NB4 (cell line): ENCODE measurements at regions not wholly inside any gene's neighbourhood (a gene's known extent, or its start where the extent isn't known, plus 50 kb on each side); places are given as distances from the start of the nearest gene placed in this dataset.

Experiments
- DNase-seq: peaks from one replicate; pipeline ENCODE4 v3.0.0; 2010; ENCODE audit warnings: low read depth
- H3K4me3 ChIP-seq: one replicate; pipeline ENCODE4 v1.5.1; 2011; ENCODE audit warnings: mild to moderate bottlenecking, low read depth, low read length, moderate library complexity
- MYC ChIP-seq: IDR thresholded peaks from 2 replicates; pipeline ENCODE4 v1.6.1; 2011; ENCODE audit warnings: low read depth, low read length
- POLR2A ChIP-seq: IDR thresholded peaks from 2 replicates; pipeline ENCODE4 v1.6.1; 2011; ENCODE audit warnings: mild to moderate bottlenecking; ENCODE audit not compliant: insufficient read length; ENCODE audit errors: extremely low read depth
- TF ChIP-seq, protein P1 (sequence below): IDR thresholded peaks from one replicate; pipeline ENCODE4 v1.5.1; 2012; ENCODE audit warnings: low read depth, low read length
- TF ChIP-seq, protein P2 (sequence below): IDR thresholded peaks from 2 replicates; pipeline ENCODE4 v1.6.1; 2011; ENCODE audit warnings: low read depth, low read length

DNA sequence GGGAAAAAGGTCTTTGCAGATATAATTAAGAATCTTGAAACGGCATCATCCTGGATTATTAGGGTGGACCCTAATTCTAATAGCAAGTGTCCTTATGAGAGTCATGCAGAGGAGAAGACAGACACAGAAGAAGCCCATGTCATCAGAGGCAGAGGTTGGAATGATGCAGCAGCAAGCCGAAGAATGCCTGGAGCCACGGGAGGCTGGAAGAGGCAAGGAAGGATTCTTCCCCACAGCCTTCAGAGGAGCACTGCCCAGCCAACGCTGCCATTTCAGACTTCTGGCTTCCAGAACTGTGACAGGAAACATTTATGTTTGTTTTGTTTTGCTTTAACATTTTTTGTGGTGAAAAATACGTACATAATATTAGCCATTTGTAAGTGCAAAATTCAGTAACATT lies 72.3 kb downstream of the MCFD2 start:
- H3K4me3 ChIP-seq, result no peak overlapping the region
- TF ChIP-seq, protein P1, sequence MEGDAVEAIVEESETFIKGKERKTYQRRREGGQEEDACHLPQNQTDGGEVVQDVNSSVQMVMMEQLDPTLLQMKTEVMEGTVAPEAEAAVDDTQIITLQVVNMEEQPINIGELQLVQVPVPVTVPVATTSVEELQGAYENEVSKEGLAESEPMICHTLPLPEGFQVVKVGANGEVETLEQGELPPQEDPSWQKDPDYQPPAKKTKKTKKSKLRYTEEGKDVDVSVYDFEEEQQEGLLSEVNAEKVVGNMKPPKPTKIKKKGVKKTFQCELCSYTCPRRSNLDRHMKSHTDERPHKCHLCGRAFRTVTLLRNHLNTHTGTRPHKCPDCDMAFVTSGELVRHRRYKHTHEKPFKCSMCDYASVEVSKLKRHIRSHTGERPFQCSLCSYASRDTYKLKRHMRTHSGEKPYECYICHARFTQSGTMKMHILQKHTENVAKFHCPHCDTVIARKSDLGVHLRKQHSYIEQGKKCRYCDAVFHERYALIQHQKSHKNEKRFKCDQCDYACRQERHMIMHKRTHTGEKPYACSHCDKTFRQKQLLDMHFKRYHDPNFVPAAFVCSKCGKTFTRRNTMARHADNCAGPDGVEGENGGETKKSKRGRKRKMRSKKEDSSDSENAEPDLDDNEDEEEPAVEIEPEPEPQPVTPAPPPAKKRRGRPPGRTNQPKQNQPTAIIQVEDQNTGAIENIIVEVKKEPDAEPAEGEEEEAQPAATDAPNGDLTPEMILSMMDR, result no peak
- TF ChIP-seq MYC (no peak), POLR2A (no peak)
- TF ChIP-seq, protein P2, sequence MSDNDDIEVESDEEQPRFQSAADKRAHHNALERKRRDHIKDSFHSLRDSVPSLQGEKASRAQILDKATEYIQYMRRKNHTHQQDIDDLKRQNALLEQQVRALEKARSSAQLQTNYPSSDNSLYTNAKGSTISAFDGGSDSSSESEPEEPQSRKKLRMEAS, result no peak
- no peak for DNase-seq

DNA sequence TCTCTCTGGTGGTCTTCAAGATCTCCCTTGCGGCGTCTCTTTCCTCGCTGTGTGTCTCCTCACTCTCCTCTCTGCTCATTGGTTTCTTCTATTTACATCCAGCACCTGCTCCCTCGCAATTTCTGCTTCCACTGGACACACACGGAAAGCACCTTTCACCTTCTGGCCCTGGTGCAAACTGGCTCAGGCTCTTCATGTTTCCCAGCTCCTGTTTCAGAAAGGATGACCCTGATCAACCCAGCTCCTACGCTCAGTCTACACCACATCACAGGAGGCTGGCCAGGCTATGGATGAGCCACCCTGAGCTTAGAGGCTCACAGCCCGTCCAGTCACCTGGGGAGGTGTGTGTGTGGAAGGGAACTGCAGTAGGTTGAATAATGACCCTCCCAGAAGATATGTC lies 72.7 kb downstream of the MCFD2 start:
- H3K4me3 ChIP-seq, result no peak overlapping the region
- TF ChIP-seq, protein P1, result no peak
- TF ChIP-seq, protein P2, result no peak
- TF ChIP-seq POLR2A, result no peak
- TF ChIP-seq MYC, result no peak
- no peak for DNase-seq

DNA sequence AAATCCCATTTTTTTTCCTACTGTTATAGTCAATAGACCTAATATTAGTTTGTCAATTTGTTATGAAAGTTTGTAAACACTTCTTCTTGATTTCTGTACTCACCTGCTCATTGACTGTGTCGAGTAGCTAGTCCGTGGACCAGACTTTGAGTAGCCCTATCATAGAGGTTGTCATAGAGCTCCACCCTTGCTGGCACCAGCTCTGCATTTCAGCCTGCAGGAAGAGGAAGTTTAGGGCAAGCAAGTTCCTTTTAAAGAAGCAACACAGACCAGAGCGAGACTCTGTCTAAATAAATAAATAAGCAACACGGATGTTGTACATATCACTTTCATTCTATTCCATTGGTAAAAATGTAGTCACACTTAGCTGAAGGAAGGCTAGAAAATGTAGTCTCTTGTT lies 74.0 kb downstream of the MCFD2 start:
- TF ChIP-seq, protein P2, result no peak
- TF ChIP-seq MYC (no peak), POLR2A (no peak)
- TF ChIP-seq, protein P1, result no peak
- H3K4me3 ChIP-seq, result no peak overlapping the region
- peak; percentile 67 for DNase-seq

DNA sequence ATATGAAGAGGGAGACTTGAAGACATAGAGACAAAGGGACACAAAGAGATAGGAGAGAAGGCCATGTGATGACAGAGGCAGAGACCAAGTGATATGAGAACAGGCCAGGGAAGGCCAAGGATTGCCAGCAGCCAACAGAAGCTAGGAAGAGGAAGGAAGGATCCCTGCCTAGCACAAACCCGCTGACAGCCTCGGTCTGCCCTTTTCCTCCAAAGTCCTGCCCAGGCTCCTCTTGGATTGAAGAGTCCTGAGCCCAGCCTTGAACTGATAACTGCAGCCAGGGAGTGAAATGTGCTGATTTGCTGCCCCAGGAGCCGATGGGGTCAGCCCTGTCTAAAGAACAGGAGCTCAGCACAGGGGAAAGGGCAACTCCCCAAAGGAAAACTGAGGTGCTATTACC lies 76.6 kb downstream of the MCFD2 start:
- H3K4me3 ChIP-seq, result no peak overlapping the region
- TF ChIP-seq, protein P1, result no peak
- TF ChIP-seq MYC (no peak), POLR2A (no peak)
- TF ChIP-seq, protein P2, result no peak
- DNase-seq, result no peak

DNA sequence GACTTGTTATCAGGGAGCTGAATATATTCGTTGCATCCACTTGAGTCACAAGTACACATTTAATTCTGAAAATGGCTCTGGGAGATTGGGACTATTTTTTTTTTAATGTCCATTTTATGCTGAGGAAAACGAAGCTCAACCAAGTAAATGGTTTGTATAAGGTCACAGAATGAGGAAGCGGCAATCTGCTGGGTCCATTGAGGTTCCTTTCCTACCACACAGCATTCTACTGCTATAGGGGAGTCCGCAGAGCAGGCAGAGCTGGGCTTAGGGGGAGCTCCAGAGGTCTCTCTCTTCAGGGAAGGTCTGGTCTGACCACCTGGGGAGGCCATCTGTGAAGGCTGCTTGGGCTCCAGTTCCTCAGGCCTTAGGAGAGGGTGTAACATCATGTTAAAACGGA lies 77.9 kb downstream of the MCFD2 start:
- TF ChIP-seq, protein P2, result no peak
- TF ChIP-seq, protein P1, result no peak
- no peak for TF ChIP-seq POLR2A
- no peak for TF ChIP-seq MYC
- DNase-seq, result peak; percentile 39
- no peak overlapping the region for H3K4me3 ChIP-seq

DNA sequence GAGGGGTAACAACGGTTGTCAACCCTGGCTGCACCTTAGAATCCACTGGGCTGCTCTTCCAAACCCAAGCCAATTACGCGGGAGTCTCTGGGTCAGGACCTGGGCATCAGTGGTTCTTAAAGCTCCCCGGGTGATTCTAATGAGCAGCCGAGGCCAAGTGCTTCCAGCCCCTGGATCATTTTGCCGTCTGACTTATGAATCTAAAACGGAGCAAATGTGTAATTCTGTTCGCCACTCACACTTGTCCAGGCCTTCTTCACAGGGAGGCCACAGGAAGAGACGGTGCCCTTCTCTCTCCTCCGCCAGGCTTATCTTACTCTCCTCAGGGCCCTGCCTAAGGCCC lies 78.5 kb downstream of the MCFD2 start:
- H3K4me3 ChIP-seq, result no peak overlapping the region
- TF ChIP-seq POLR2A (no peak), MYC (no peak)
- TF ChIP-seq, protein P2, result no peak
- TF ChIP-seq, protein P1, result no peak
- no peak for DNase-seq
